CD14-positive monocyte (primary cell): ENCODE measurements at regions not wholly inside any gene's neighbourhood (a gene's known extent, or its start where the extent isn't known, plus 50 kb on each side); places are given as distances from the start of the nearest gene placed in this dataset.

Experiments
- DNase-seq, 3 donors: peaks; one replicate each; pipeline ENCODE4 v3.0.0-alpha.2; 2011 to 2022
- H2AFZ ChIP-seq: 2 replicates; pipeline ENCODE4 v1.6.0; 2012; ENCODE audit warnings: mild to moderate bottlenecking, low read depth, low read length, inconsistent platforms; ENCODE audit not compliant: insufficient read depth, poor library complexity, severe bottlenecking
- H3K27ac ChIP-seq, 2 donors: 1 replicate in 1 of 2; 2 replicates in 1 of 2; pipeline ENCODE4 v1.5.1; 2012 to 2013; ENCODE audit warnings: low read length in 2 of 2, control low read depth in 1 of 2, inconsistent platforms in 1 of 2, low read depth in 1 of 2, mild to moderate bottlenecking in 1 of 2
- H3K27me3 ChIP-seq, 2 donors: one replicate each; pipeline versions ENCODE4 v1.6.0 to v1.6.1; 2011 to 2013; ENCODE audit warnings: low read length in 2 of 2; ENCODE audit not compliant: control insufficient read depth in 2 of 2, insufficient read depth in 2 of 2
- H3K36me3 ChIP-seq, 2 donors: replicated peaks in 1 of 2; 1 replicate in 1 of 2; 2 replicates in 1 of 2; pipeline versions ENCODE4 v1.5.1 to v1.6.1; 2012 to 2013; ENCODE audit warnings: low read length in 2 of 2, control low read depth in 1 of 2, inconsistent platforms in 1 of 2, mild to moderate bottlenecking in 1 of 2; ENCODE audit not compliant: insufficient read depth in 2 of 2, control insufficient read depth in 1 of 2
- H3K4me1 ChIP-seq, 2 donors: 1 replicate in 1 of 2; 2 replicates in 1 of 2; pipeline versions ENCODE4 v1.5.1 to v1.6.1; 2012 to 2013; ENCODE audit warnings: low read length in 2 of 2, control low read depth in 1 of 2, inconsistent platforms in 1 of 2, mild to moderate bottlenecking in 1 of 2, moderate library complexity in 1 of 2; ENCODE audit not compliant: insufficient read depth in 2 of 2, control insufficient read depth in 1 of 2
- H3K4me2 ChIP-seq: replicated peaks from 2 replicates; pipeline ENCODE3; 2012; ENCODE audit warnings: low read length, moderate library complexity, mild to moderate bottlenecking; ENCODE audit not compliant: poor library complexity, severe bottlenecking; ENCODE audit errors: extremely low read depth
- H3K4me3 ChIP-seq, 3 experiments: fragments of 200-600 bp in 1 of 3; sonication (generic) in 1 of 3; replicated peaks in 1 of 3; 1 replicate in 2 of 3; 2 replicates in 1 of 3; pipeline ENCODE4 v1.5.1; 2011 to 2013; ENCODE audit warnings: low read length in 3 of 3, mild to moderate bottlenecking in 3 of 3, control low read depth in 2 of 3, low read depth in 2 of 3, inconsistent platforms in 1 of 3, moderate library complexity in 1 of 3
- H3K79me2 ChIP-seq: 2 replicates; pipeline ENCODE4 v1.6.0; 2012; ENCODE audit warnings: mild to moderate bottlenecking, control low read depth, inconsistent platforms, low read length, moderate library complexity; ENCODE audit not compliant: insufficient read depth
- H3K9ac ChIP-seq: 2 replicates; pipeline ENCODE4 v1.6.0; 2017; ENCODE audit warnings: low read length, mild to moderate bottlenecking; ENCODE audit not compliant: insufficient read depth, poor library complexity, severe bottlenecking
- H3K9me3 ChIP-seq, 2 donors: replicated peaks in 1 of 2; 1 replicate in 1 of 2; 2 replicates in 1 of 2; pipeline versions ENCODE4 v1.5.1 to v1.6.1; 2012 to 2013; ENCODE audit warnings: low read length in 2 of 2, control low read depth in 1 of 2; ENCODE audit not compliant: control insufficient read depth in 1 of 2, insufficient read depth in 1 of 2
- H4K20me1 ChIP-seq: 2 replicates; pipeline ENCODE4 v1.6.0; 2012; ENCODE audit warnings: mild to moderate bottlenecking, low read length, control low read depth, moderate library complexity; ENCODE audit not compliant: insufficient read depth
- H3K27ac Mint-ChIP-seq, 7 donors: one replicate each; pipeline ENCODE4 v1.8.0; 2020; ENCODE audit warnings: mild to moderate bottlenecking in 7 of 7, mixed read lengths in 7 of 7, moderate library complexity in 6 of 7, inconsistent platforms in 2 of 7
- H3K27me3 Mint-ChIP-seq, 3 donors: one replicate each; pipeline ENCODE4 v1.8.0; 2021 to 2022; ENCODE audit warnings: low read depth in 3 of 3, mild to moderate bottlenecking in 3 of 3, mixed read lengths in 3 of 3, moderate library complexity in 3 of 3, inconsistent platforms in 1 of 3
- H3K36me3 Mint-ChIP-seq, 2 donors: one replicate each; pipeline ENCODE4 v1.8.0; 2020; ENCODE audit warnings: mixed read lengths in 2 of 2, inconsistent platforms in 1 of 2, mild to moderate bottlenecking in 1 of 2
- H3K4me1 Mint-ChIP-seq: one replicate; pipeline ENCODE4 v1.8.0; 2020; ENCODE audit warnings: mild to moderate bottlenecking, mixed read lengths
- H3K4me3 Mint-ChIP-seq, 2 donors: one replicate each; pipeline ENCODE4 v1.8.0; 2020; ENCODE audit warnings: mild to moderate bottlenecking in 2 of 2, mixed read lengths in 2 of 2, moderate library complexity in 1 of 2
- H3K9me3 Mint-ChIP-seq, 7 donors: one replicate each; pipeline ENCODE4 v1.8.0; 2020 to 2022; ENCODE audit warnings: mixed read lengths in 7 of 7, mild to moderate bottlenecking in 6 of 7, moderate library complexity in 6 of 7, inconsistent platforms in 2 of 7
- CTCF ChIP-seq: fragments of 200-600 bp; IDR thresholded peaks from one replicate; pipeline ENCODE4 v1.8.0; 2022; ENCODE audit warnings: antibody characterized with exemption, mild to moderate bottlenecking
- WGBS: methylation state at CpG from one replicate; pipeline ENCODE4 v1.1.5; 2013; ENCODE audit warnings: missing lambda C conversion rate; ENCODE audit not compliant: insufficient coverage; 5-methylcytosine and 5-hydroxymethylcytosine counted together
- intact Hi-C, 2 donors: fragments of 100-400 bp; cut with micrococcal nuclease; formaldehyde crosslinking; loops; one replicate each; pipeline versions ENCODE4 v1.15.0 to v1.15.1; 2023

DNA sequence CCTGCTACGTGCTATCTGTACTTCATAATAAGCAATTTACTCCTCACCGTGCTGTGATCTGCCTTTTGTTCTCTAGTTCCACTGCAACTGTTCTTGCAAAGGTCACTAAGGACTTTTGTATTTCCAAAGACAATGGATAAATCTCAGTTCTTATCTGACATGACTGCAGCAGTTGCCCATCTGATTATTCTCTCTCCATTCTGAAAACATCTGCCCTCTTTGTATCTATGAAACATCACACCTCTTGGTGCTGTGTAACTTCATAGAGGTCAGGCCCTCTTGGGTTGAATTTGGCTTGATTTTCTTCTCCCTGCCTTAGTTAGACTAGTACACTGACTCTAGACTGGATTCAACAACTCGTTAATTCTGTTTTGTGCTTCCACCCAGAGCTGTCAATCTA lies 319.6 kb downstream of the BTG1 start:
- Histone ChIP-seq H3K9ac (no peak overlapping the region), H3K27me3 (peaks cover 0 to 2% of the 10 kb centered on the region in 2 donors), H3K4me3 (no peak overlapping the region), H3K27ac (no peak overlapping the region), H3K36me3 (no peaks in the 10 kb centered on the region), H4K20me1 (no peaks in the 10 kb centered on the region), H2AFZ (no peak overlapping the region), H3K79me2 (no peaks in the 10 kb centered on the region), H3K4me2 (no peak overlapping the region), H3K4me1 (no peaks in the 10 kb centered on the region), H3K9me3 (no peaks in the 10 kb centered on the region)
- H3K27me3 Mint-ChIP-seq: peaks cover 0 to 2% (median 0%) of the 10 kb centered on the region in 3 donors
- WGBS: 85% methylated on average over 2 of the region's 3 CpGs
- TF ChIP-seq CTCF: no peak
- no peaks in the 10 kb centered on the region for H3K4me1 Mint-ChIP-seq
- no peak for DNase-seq
- H3K4me3 Mint-ChIP-seq: no peak overlapping the region
- intact Hi-C loops: no loop called here
- H3K36me3 Mint-ChIP-seq: no peaks in the 10 kb centered on the region
- H3K27ac Mint-ChIP-seq: no peak overlapping the region
- H3K9me3 Mint-ChIP-seq: peaks cover 0 to 2% (median 0%) of the 10 kb centered on the region in 7 donors

- no peak for TF ChIP-seq CTCF
- no peaks in the 10 kb centered on the region for H3K4me1 ChIP-seq
- H3K27ac ChIP-seq: no peak overlapping the region
- no peak overlapping the region for H2AFZ ChIP-seq
- Mint-ChIP-seq H3K27me3 (peaks cover 0 to 2% (median 0%) of the 10 kb centered on the region in 3 donors), H3K27ac (no peak overlapping the region), H3K4me3 (no peak overlapping the region), H3K9me3 (peaks cover 0 to 9% (median 2%) of the 10 kb centered on the region in 7 donors), H3K36me3 (no peaks in the 10 kb centered on the region), H3K4me1 (no peaks in the 10 kb centered on the region)
- H3K9ac ChIP-seq: no peak overlapping the region
- H4K20me1 ChIP-seq: no peaks in the 10 kb centered on the region
- DNase-seq: no peak
- no peaks in the 10 kb centered on the region for H3K9me3 ChIP-seq
- intact Hi-C loops: no loop called here
- no peak overlapping the region for H3K4me3 ChIP-seq
- peaks cover 0 to 2% of the 10 kb centered on the region in 2 donors for H3K27me3 ChIP-seq
- no peaks in the 10 kb centered on the region for H3K36me3 ChIP-seq
- H3K4me2 ChIP-seq: no peak overlapping the region
- no peaks in the 10 kb centered on the region for H3K79me2 ChIP-seq
These were observed 320.7 kb downstream of the BTG1 start for GRCh38 chr12:91824991-91825390.
